ENCODE measurements at regions not wholly inside any gene's neighbourhood (a gene's known extent, or its start where the extent isn't known, plus 50 kb on each side); places are given as distances from the start of the nearest gene placed in this dataset.
"Not testable (repeated sequence)": the region's sequence is repeated elsewhere in the genome, so short reads cannot be mapped to it uniquely, and the experiment has no call there.

DNA sequence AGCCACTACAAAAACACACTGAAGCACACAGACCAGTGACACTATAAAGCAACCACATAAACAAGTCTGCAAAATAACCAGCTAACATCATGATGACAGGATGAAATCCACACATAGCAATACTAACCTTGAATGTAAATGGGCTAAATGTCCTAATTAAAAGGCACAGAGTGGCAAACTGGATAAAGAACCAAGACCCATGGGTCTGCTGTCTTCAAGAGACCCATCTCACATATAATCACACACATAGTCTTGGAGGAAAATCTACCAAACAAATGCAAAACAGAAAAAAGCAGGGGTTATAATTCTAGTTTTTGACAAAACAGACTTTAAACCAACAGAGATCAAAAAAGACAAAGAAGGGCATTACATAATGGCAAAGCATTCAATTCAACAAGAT, 144.4 kb downstream of the GASK1B start:
- TF ChIP-seq CTCF (conservative IDR thresholded peaks at IDR 0.05 in 1 of 2, IDR thresholded peaks at IDR 0.05 in 1 of 2; ENCODE audit: extremely low read depth in 1 of 2, insufficient read depth in 1 of 2, low read depth in 1 of 2, low read length in 2 of 2); EZH2 (IDR thresholded peaks at IDR 0.05; ENCODE audit: borderline replicate concordance, low read length): not testable (repeated sequence)

Measured in mammary epithelial cell (primary cell).